Mucosa of descending colon (tissue), 3 donors: ENCODE measurements at regions not wholly inside any gene's neighbourhood (a gene's known extent, or its start where the extent isn't known, plus 50 kb on each side); places are given as distances from the start of the nearest gene placed in this dataset.

Experiments used
- ATAC-seq: fragments of 200-7000 bp; cut with Tn5 transposase; one replicate; pipeline ENCODE4 v1.9.1; 2020; ENCODE audit warnings: mild to moderate bottlenecking, moderate library complexity
- DNase-seq, 3 donors: peaks; one replicate each; pipeline ENCODE4 v3.0.0-alpha.2; 2020
- H3K36me3 ChIP-seq: fragments of 200-600 bp; one replicate; pipeline ENCODE4 v1.8.0; 2021; ENCODE audit warnings: low read depth, mild to moderate bottlenecking
- H3K4me1 ChIP-seq: fragments of 200-600 bp; one replicate; pipeline ENCODE4 v1.8.0; 2021; ENCODE audit warnings: low read depth, mild to moderate bottlenecking
- H3K4me3 ChIP-seq: fragments of 200-600 bp; one replicate; pipeline ENCODE4 v1.8.0; 2021; ENCODE audit warnings: mild to moderate bottlenecking
- H3K9me3 ChIP-seq: fragments of 200-600 bp; one replicate; pipeline ENCODE4 v1.8.0; 2021; ENCODE audit warnings: mild to moderate bottlenecking
- CTCF ChIP-seq: fragments of 200-600 bp; IDR thresholded peaks from one replicate; pipeline ENCODE4 v1.8.0; 2022; ENCODE audit warnings: antibody characterized with exemption, mild to moderate bottlenecking
- intact Hi-C, 2 donors: fragments of 100-400 bp; cut with DNase I in 1 of 2; cut with micrococcal nuclease in 1 of 2; formaldehyde crosslinking; loops; one replicate each; pipeline versions ENCODE4 v1.11.0 to v1.11.1; 2022; cut with DNase I, micrococcal nuclease
- donor health status: DM: no; HTN: no; CAD: no; lungs with moderate emphysema.
- donor health status: DM: no; HTN: no; CAD: no.
- donor health status: DM: no; HTN: yes; CAD: no.

- Histone ChIP-seq H3K4me1 (no peaks in the 10 kb centered on the region), H3K36me3 (no peaks in the 10 kb centered on the region), H3K4me3 (no peak overlapping the region), H3K9me3 (no peaks in the 10 kb centered on the region)
- TF ChIP-seq CTCF: no peak
- ATAC-seq (no peak), DNase-seq (no peak)
- intact Hi-C loops: no loop called here
Measured at GRCh38 chr3:87800516-87800915, 258.3 kb downstream of the CGGBP1 start.

GRCh38 chr3:87798567-87798947 lies 260.2 kb downstream of the CGGBP1 start:
- no peak for DNase-seq
- no peaks in the 10 kb centered on the region for H3K36me3 ChIP-seq

GRCh38 chr3:87797872-87798566 lies 260.8 kb downstream of the CGGBP1 start:
- ATAC-seq (no peak), DNase-seq (no peak)
- no peak for TF ChIP-seq CTCF
- Histone ChIP-seq H3K4me3 (no peak overlapping the region), H3K36me3 (no peaks in the 10 kb centered on the region), H3K4me1 (peaks cover 1% of the 10 kb centered on the region), H3K9me3 (no peaks in the 10 kb centered on the region)
- intact Hi-C loops: no loop called here

More at GRCh38 chr3:87798567-87798947, 260.2 kb downstream of the CGGBP1 start:
- no peak for ATAC-seq
- intact Hi-C loops: no loop called here
- no peak for TF ChIP-seq CTCF
- Histone ChIP-seq H3K4me1 (no peaks in the 10 kb centered on the region), H3K9me3 (no peaks in the 10 kb centered on the region), H3K4me3 (no peak overlapping the region)

GRCh38 chr3:87796843-87797185 lies 262.0 kb downstream of the CGGBP1 start:
- H3K4me3 ChIP-seq: no peak overlapping the region
- no peak for DNase-seq
- intact Hi-C loops: no loop called here

GRCh38 chr3:87796137-87796842 lies 262.5 kb downstream of the CGGBP1 start:
- Histone ChIP-seq H3K9me3 (no peaks in the 10 kb centered on the region), H3K36me3 (no peaks in the 10 kb centered on the region), H3K4me3 (no peak overlapping the region), H3K4me1 (peaks cover 13% of the 10 kb centered on the region)
- ATAC-seq (no peak), DNase-seq (no peak)
- no peak for TF ChIP-seq CTCF
- intact Hi-C loops: no loop called here

More at GRCh38 chr3:87796843-87797185, 262.0 kb downstream of the CGGBP1 start:
- H3K4me1 ChIP-seq: peaks cover 13% of the 10 kb centered on the region
- TF ChIP-seq CTCF: no peak
- ATAC-seq: no peak
- no peaks in the 10 kb centered on the region for H3K9me3 ChIP-seq
- no peaks in the 10 kb centered on the region for H3K36me3 ChIP-seq
